ENCODE measurements at regions not wholly inside any gene's neighbourhood (a gene's known extent, or its start where the extent isn't known, plus 50 kb on each side); places are given as distances from the start of the nearest gene placed in this dataset.
"Not testable (repeated sequence)": the region's sequence is repeated elsewhere in the genome, so short reads cannot be mapped to it uniquely, and the experiment has no call there.

DNA sequence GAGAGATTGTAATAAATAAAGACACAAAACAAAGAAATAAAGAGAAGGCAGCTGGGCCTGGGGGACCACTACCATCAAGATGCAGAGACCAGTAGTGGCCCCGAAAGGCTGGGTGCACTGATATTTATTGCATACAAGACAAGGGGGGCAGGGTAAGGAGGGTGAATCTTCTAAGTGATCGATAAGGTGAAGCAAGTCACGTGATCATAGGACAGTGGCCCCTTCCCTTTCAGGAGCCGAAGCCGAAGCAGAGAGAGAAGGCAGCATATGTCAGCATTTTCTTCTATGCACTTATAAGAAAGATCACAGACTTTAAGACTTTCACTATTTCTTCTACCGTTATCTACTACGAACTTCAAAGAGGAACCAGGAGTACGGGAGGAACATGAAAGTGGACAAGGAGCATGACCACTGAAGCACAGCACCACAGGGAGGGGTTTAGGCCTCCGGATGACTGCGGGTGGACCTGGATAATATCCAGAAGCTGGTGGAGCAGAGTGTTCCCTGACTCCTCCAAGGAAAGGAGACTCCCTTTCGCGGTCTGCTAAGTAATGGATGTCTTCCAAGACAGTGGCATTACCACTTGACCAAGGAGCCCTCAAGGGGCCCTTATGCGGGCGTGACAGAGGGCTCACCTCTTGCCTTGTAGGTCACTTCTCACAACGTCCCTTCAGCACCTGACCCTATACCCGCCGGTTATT is 126.4 kb downstream of the RBM46 start:
- DNase-seq (ENCODE audit: low read depth in 2 of 2): not testable (repeated sequence)

DNA sequence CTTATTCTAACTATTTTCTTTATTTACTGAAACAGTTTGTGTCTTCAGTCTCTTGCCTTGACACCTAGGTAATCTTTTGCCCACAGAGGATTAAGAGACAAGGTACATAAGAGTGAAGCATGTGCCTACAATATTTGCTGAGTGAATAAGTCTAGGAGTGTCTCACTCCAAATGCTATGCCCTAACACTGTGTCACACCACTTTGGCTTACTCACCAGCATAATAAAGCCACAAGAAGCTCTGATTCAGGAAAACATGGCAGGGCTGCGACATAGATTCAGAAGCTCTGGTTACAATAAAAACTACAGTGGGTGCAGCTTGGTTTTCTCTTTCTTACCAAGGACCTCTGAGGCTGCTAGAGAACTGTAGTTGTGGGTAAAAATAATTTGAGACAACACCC is 127.1 kb downstream of the RBM46 start:
- no peak for DNase-seq (ENCODE audit: low read depth in 2 of 2)

DNA sequence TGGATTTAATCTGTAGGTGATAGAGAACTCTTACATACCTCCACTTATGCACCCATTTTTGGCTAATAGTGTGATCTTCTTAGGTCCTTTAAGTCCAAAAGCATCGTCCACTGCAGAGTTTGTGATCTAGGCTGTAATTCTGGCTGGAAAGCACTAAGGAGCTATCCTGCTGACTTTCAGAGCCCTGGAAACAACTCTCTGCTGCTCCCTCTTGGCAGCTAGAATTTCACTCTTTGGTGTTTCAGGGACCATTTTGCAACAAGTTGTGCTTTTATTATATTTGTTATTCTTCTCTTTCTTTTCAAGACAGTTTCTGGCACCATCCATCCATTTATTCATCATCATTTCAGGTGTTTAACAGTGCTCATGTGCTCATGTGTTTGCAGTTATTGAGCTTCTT is 130.0 kb downstream of the RBM46 start:
- DNase-seq (ENCODE audit: low read depth in 2 of 2): no peak

DNA sequence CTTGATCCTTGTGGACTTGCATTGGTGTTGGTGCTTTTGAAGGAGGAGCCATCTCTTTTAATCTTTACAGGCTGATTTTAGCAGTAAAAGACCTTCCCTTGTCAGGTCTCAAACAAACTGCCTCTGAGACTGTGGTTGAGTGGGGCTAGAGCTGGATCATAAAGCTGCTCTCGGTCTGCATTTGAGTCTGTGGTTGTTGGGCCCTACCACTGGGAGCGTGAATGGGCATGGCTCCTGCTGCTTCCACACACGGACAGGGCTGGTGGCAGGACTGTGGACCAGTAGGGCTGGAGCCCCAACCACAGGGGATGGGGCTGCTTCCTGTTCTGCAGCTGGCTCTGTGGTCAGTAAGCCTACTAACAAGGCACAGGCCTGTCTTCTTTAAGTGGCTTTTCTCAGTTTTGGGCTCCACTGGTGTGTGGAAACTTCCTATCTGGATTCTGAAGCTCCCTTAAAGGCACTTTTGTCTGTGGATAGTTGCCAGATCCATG is 130.6 kb downstream of the RBM46 start:
- no peak for DNase-seq (ENCODE audit: low read depth in 2 of 2)

DNA sequence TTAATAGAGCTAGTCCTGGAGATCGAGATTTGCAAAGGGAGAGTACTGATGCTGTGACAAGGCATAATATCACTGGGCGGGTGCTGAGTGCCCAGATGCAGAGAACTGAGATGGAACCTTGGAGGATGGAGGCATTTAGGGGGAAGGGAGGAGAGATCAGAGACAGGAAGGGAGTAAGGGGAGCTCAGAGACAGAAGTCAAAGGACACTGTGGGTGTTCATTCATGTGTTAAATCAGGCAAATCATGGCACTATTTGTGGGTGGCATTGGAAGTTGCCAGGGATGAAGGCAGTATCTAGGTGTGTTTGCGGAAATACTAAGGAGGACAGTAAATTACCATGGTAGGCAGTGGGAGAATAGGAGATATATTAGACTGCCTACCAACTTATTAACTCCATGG is 135.0 kb downstream of the RBM46 start:
- DNase-seq (ENCODE audit: low read depth in 2 of 2): no peak

DNA sequence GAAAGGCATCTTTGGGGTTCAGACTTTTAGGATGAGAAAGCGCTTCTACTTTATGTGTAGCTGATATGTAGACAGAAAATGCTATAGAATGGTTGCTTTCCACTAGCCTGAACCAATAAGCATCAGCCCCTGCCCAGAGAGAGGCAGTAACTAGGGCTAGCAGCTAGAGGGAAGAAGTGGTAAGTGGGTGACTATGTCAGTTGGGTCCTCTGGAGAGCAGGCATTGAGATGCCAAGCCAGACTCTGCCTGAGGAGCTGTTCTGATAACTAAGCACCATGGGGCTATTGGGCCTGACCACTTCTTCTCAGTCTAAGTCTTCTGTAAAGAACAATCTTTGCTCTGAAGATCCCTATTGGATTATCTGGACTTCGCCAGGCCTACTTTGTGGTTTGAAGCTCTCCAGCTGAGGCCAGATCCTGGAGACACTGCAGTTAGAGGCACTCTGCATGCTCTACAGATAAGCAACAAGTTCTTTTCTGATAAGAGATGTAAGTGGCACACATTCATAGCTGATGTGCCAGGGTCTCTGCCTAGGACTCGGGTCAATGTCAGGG is 146.1 kb downstream of the RBM46 start:
- no peak for DNase-seq (ENCODE audit: low read depth in 2 of 2)

DNA sequence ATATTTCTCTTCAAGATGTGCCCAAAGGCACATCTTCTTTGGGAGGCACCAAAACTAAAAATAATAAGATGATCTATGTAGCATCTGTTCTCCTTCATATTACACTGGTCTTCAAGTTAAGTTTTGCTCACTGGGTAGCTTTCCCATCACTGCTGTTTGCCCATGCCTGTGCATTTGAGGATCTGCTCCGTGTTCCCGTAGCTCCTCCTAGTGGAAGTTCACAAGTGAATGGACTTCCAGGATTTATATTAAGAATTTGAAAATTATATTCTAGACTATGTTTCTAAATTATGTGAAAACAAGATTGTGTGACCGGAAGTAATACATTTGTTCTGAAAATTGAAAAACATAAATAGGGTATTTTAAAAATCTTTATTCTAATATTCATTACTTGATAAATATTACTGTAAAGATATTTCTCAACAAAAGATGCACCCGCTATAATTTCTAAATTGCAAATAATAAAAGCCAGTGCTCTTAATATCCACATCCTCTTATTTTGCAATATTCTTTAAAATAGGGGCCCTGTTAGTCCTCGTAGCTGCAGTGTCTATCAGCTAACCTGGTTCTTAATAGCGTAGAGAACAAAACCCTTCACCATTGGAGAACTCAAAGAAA is 147.7 kb downstream of the RBM46 start:
- no peak for DNase-seq (ENCODE audit: low read depth in 2 of 2)

DNA sequence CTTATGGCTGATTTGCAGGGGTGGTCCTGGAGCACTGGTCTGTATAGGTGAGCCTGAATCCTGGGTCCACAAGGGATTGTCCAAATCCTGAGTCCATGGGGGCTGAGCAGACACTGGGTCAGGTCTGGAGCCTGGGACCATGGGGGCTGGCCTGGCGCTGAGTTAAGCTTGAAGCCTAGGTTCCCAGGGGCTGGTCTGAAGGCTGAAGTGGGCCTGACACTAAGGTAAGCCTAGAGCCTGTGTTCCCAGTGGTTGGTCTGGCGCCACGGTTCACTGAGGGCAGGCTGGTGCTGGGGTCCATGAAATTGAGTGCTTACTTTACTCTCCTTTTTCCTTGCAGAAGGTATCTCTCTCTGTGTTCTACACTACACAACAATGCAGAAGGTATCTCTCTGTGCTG is 155.8 kb downstream of the RBM46 start:
- DNase-seq (ENCODE audit: low read depth in 2 of 2): no peak

DNA sequence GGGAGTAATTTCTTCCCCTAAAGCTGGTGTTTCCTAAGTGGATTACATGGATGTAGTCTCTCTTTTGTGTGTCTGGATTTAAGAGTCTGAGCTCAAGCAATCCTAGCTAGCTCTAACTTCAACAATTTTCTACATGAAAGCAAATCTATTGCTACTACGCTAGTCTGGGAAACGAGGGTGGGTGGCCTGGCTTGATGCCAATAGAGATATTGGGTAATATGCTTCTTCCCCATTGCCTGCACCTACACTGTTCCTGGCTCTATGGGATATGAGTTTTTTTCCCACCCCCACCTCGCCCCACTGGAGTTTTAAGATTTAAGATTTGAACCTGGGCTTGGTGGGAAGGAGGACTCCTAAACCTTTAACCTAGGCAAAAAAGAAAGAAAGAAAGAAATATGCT is 158.8 kb downstream of the RBM46 start:
- DNase-seq (ENCODE audit: low read depth in 2 of 2): no peak

DNA sequence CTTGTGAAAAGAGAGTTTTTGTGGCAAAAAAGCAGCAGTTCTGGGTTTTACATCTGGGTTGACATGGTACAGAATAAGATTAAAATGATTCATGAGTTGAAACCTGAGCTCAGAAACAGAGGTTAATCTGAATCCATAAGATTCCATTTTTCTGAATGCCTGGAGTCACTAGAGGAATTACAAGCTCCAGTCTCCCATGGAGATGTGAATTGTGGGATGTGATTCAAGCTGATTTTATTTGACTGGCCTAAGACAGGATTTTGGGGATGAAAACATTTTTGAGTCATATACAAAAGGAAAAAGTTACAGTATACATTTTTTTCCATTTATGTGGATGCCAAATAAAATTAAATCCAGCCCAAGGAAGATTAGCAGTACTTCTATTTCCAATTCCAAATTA is 161.1 kb downstream of the RBM46 start:
- no peak for DNase-seq (ENCODE audit: low read depth in 2 of 2)

DNA sequence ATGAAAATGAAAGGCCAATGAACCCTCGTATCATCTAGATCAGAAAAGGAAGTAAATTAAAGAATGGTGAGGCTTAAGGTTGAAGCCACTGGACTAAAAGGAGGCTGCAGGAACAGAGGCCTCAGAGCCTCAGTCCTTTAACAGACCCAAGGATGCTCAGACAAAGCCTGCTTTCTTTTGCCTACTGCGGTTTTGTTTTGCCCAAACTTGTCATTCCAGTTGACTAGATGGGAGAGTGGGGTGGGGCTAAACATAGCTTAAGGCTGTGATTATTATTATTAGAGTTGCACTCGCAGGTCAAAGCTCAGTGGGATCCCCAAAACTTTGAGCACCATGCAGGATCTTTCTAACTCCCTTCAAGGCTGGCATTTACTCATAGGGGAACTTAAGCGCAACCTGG is 163.9 kb downstream of the RBM46 start:
- DNase-seq (ENCODE audit: low read depth in 2 of 2): no peak

DNA sequence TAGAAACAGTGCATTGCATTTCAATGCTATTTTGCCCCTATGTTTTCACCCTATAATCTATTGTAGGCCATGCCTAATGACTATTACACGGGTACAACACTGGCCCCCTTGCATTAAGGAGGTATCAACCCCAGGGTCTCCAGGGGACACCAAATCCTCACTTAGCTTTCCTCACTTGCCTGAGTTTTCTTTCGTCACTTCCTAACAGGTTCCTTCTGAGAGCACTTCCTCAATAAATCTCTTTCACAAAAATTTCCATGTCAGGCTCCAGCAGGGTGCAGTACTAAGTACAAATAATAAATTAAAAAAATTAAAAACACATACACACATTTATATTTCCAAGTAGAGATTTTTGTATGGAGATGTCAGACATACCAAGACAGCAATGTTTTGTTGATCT is 165.0 kb downstream of the RBM46 start:
- DNase-seq (ENCODE audit: low read depth in 2 of 2): no peak

DNA sequence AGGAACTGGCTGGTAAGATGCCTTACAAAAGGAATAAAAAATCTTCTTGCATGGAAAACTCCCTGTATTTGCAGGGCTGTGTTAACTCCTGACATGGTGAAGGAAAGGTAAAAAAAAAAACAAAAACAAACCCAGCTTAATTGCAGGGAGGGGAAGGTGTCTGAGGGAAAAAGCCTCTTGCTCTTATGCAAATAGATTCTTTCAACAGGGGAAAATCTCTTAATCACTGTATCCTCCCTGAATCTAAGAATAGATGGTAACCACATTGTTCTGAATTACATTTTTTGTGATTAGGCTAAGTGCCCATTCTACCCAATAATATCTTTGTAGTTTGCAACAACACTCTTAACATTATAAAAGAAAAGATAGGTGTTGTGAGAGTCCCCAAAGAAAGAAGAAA is 172.6 kb downstream of the RBM46 start:
- no peak for DNase-seq (ENCODE audit: low read depth in 2 of 2)

DNA sequence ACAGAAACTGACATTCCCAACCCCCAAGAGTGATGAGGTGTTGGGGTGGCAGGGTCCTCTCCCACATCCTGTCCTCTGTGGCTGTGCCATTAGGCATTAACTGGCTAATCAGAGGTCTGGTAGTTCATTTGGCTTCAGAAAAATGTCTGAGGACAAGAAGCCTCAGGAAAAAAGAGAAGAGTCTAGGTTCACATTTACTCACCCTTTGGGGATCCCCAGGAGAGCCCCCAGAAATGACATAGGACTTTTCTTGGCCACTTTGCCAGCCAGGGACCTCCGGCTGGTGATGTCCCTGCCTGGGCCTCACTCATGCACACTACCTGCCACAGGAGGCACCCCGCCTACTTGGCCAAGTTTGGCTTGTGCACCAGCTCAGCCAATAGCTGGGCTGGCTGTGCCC is 173.0 kb downstream of the RBM46 start:
- DNase-seq (ENCODE audit: low read depth in 2 of 2): no peak

DNA sequence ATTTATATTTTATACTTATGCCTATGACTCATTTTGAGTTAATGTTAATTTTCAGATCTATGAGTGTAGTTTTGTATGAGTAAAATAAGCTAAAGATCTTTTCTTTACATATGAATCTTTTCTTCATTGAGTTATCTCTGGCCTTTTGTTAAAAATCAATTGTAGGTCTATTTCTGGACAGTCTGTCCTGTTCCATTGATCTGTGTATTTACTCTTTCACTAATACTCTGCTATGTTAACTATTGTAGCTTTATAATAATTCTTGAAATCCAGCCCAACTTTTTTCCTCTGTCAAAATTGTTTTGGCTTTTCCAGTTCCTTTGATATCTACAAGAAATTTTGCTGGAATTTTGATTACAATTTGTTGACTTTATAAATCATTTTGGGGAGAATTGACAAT is 177.0 kb downstream of the RBM46 start:
- no peak for DNase-seq (ENCODE audit: low read depth in 2 of 2)

DNA sequence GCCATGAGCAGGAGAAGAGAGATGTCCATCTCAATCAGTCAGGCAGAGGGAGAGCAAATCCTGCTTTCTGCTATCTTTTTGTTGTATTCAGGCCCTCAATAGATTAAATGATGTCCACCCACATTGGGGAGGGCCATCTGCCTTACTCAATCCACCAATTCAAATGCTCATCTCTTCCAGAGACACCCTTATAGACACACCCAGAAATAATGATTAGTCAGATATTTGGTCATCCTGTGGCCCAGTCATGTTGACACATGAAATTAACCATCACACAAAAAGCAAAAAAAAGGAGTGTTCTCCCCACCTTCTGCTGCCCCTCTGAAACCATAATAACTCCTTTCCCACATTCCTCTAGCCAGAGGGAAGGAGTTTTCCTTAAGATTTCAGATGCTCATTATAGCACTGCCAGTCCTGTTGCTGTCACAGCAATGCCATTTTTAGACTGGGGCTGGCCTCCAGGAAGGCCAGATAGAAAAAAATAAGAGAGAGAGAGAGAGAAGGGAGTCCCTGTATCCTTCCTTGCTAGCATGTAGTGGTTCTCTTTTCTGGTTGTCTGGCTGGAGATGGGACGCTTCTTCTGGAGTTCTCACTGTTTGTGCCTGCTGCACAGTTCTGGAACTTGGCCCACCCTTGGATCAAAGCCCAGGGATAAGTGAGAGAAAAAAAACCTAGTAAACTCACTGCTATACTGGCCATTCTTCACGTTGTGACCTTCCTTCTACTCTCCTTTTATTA is 177.7 kb downstream of the RBM46 start:
- no peak for DNase-seq (ENCODE audit: low read depth in 2 of 2)

DNA sequence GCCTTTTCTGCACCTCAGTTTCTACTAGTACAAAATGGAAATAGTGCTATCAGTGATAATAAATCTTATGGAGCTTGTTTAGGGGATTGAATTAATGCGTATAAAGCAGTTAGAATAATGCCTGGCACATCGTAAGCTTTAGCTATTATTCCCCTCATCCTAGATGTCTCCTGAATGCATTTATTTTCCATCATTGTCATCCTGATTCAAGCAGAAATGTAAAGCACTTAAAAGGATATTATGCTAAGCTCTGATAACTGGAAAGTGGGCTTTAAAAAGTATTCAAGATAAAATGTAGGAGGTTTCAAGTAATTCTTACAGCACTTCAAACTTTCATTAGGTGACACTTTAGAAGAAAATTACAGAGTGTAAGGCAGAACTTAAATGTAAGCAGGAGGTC is 178.7 kb downstream of the RBM46 start:
- DNase-seq (ENCODE audit: low read depth in 2 of 2): no peak

DNA sequence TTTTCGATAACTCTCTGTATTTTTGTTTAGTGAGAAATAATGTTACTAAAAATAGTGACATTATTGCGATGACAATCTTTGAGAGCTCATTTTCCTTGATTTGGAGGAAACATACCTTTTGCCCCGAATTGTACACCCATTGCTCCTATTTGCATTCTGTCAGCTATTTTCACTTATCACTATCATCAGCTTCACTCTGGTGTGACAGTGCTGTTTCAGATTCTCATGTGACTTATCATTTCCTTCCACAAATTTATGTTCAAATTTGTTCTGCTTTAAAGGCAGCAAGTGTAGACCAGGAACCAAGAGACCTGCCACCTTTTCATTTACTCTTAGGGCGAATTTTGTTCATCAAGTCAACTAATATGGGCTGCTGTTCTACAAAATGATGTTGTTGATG is 179.4 kb downstream of the RBM46 start:
- no peak for DNase-seq (ENCODE audit: low read depth in 2 of 2)

DNA sequence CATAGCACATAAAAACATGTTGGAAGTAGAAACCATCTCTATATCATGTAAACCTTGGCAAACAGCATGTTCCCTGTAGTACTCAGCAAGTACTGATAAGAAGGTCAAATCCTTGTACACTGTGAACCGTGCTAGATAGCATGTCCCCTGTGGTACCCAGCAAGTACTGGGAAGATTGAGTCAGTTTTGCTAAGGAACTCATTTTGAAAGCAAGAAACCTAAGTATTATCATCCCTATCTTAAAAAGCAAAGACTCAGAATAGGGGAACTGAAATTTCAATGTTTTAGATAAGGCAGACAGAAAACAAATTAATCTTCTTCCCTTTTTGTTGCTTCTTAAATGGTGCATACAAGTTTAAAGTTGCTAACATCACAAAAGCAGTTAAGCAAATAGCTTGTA is 180.2 kb downstream of the RBM46 start:
- no peak for DNase-seq (ENCODE audit: low read depth in 2 of 2)

DNA sequence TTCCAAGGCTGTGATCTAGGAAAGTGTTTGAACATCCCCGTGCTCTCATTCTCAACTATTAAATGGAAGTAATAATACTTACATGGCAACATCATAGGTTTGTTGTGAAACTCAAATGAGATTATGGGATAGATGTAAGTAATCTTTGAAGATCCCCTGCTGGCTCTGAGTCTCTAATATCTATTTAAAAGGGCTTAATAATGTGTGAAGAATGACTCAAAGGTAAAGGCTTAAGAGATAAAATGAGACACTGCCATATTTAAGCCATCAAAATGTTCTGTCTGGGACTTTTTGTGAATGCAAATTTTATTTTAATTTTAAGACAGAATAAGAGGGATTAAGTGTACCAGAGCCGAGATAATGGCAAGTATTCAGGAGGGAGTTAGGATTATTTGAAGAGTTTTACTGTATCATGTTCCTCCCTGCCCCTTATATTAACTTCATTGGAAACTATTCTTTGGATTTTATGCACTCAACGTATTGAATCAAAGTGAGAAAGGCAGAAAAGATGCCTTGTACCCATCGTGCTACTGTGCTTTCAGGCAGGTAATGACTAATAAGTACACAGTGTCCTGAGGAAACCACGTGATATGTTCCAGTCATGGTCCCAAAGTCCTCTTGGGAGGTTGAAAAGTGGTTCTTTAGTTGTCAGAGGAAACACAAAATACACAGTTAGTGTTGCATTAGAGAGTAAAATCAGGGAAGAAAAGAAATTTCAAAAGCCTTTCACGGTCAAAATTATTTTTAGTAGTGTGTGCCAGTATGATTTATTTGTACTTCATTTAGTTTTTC is 192.4 kb downstream of the RBM46 start:
- no peak for DNase-seq (ENCODE audit: low read depth in 2 of 2)

DNA sequence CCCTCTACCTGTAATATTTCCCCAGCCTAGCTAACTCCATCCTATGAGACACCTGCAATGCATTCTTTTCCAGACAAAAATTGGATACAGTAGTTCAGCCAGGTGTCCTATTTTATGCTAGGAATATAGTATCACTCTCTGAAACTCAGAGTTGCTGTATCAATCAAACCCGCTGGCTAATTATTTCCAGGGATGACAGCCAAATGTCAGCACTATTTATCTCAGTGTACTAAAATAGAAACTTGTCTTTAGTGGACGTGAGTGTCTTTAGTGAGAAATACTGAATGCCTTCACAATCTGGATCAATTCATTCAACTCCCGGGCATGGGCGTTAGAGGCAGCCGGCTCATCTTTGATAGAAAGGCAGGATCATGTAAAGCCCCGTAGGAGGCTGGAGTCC is 196.2 kb downstream of the RBM46 start:
- DNase-seq (ENCODE audit: low read depth in 2 of 2): no peak

All from stimulated activated CD4-positive, alpha-beta T cell treated with anti-CD3 and anti-CD28 coated beads, Interleukin-15, amount 100 ng/mL, for 48 hours (primary cell).